ENCODE measurements at regions not wholly inside any gene's neighbourhood (a gene's known extent, or its start where the extent isn't known, plus 50 kb on each side); places are given as distances from the start of the nearest gene placed in this dataset.
"Not testable (repeated sequence)": the region's sequence is repeated elsewhere in the genome, so short reads cannot be mapped to it uniquely, and the experiment has no call there.

GRCh38 chr4:19191979-19192650 is 1059.6 kb upstream of the SLIT2 start:
- TF ChIP-seq CTCF (conservative IDR thresholded peaks at IDR 0.05; ENCODE audit: low read depth, low read length) = no peak
- DNase-seq (ENCODE audit: low read depth) = no peak
- H3K4me3 ChIP-seq (ENCODE audit: low read depth, low read length) = no peak overlapping the region

DNA sequence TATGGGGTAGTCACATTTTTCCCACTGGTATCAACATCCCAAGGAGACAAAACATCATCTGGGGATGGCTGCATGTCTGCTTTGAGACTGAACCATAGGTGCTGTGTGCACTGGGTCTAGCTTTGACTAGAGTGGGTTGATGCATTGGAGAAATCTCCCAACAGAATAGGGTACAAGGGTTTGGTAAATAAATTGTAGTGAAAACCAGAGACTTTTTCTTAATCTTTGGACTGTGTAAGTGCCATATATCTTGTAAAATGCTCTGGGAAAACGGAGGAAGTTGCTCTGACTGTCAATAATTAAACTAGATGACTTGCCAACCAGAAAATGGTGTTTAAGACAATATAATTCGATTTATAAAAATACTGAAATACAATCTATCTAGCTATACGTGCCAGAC is 1064.0 kb upstream of the SLIT2 start:
- DNase-seq (ENCODE audit: low read depth) = no peak
- no peak overlapping the region for H3K4me3 ChIP-seq (ENCODE audit: low read depth, low read length)
- TF ChIP-seq CTCF (conservative IDR thresholded peaks at IDR 0.05; ENCODE audit: low read depth, low read length) = no peak

DNA sequence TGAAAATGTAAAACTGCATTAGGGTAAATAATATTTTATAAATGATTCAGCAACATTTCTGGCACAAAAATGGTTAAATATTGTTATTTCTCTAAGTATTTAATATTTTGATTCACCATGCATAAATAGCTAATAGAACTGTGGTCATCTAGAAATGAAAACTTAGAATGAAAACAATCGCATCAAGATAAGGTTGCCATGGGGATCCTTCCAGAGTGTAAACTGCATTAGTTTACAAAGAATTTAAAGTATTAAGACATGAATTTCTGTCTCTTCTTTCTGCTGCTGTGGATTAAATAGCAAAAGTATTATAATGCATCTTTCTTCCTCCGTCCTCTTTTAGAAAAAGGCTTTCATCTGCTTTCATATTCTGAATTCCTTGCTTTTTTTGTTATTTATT is 1064.6 kb upstream of the SLIT2 start:
- no peak overlapping the region for H3K4me3 ChIP-seq (ENCODE audit: low read depth, low read length)
- no peak for TF ChIP-seq CTCF (conservative IDR thresholded peaks at IDR 0.05; ENCODE audit: low read depth, low read length)
- peak; percentile 76 for DNase-seq (ENCODE audit: low read depth)

DNA sequence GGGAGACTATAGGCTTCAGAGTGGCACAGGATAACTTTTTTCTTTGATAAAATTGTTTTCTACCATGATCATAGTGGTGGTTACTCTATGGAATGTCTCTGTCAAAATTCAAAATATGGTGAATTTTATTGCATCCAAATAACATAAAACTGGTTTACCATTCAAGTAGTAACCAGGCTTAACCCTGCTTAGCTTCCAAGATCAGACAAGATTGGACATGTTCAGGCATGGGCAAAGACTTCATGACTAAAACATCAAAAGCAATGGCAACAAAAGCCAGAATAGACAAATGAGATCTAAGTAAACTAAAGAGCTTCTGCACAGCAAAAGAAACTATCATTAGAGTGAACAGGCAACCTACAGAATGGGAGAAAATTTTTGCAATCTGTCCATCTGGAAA is 1070.1 kb upstream of the SLIT2 start:
- H3K4me3 ChIP-seq (ENCODE audit: low read depth, low read length); DNase-seq (ENCODE audit: low read depth): not testable (repeated sequence)

GRCh38 chr4:19178835-19179234 is 1072.9 kb upstream of the SLIT2 start:
- no peak for DNase-seq (ENCODE audit: low read depth)
- no peak for TF ChIP-seq CTCF (conservative IDR thresholded peaks at IDR 0.05; ENCODE audit: low read depth, low read length)
- no peak overlapping the region for H3K4me3 ChIP-seq (ENCODE audit: low read depth, low read length)

DNA sequence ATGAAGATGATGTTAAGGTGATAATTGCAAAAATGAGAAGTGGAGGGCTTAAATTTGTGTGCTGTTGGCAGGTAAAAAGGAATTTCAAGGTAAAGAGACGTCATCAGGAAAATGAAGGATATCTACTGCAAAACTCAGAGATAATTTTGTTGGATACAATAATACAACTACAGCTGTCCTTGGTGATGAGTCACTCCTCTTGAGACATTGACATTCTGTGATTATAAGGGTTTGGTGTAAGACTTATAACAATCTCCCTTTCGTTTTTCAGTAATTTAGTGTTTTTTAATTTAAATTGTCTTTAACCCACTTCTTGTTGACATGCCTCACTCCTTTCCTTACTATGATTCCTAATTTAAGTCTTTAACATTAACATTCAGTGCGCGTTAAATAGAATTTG is 1074.1 kb upstream of the SLIT2 start:
- H3K4me3 ChIP-seq (ENCODE audit: low read depth, low read length) = no peak overlapping the region
- DNase-seq (ENCODE audit: low read depth) = peak; percentile 53
- no peak for TF ChIP-seq CTCF (conservative IDR thresholded peaks at IDR 0.05; ENCODE audit: low read depth, low read length)

- TF ChIP-seq CTCF (conservative IDR thresholded peaks at IDR 0.05; ENCODE audit: low read depth, low read length) = no peak
- H3K4me3 ChIP-seq (ENCODE audit: low read depth, low read length) = no peak overlapping the region
- no peak for DNase-seq (ENCODE audit: low read depth)
These were observed 1079.9 kb upstream of the SLIT2 start for GRCh38 chr4:19171832-19172231.

All from choroid plexus epithelial cell (primary cell).